HCT116 (cell line): ENCODE measurements at regions not wholly inside any gene's neighbourhood (a gene's known extent, or its start where the extent isn't known, plus 50 kb on each side); places are given as distances from the start of the nearest gene placed in this dataset.

Source experiments
- ATAC-seq: fragments of 200-7000 bp; cut with Tn5 transposase; 2 replicates; pipeline ENCODE4 v1.9.1; 2020; ENCODE audit warnings: mild to moderate bottlenecking, moderate library complexity
- BruUV-seq: library from RNA; stranded (reverse); fragments of 400-500 nt; replicated peaks from 2 replicates; lab custom pipeline; 2021; lab: Mats Ljungman, UMichigan
- CTCF ChIA-PET: fragments of 300-600 bp; sonication (Branson Sonifier 250); formaldehyde crosslinking; loops from one replicate; lab custom pipeline; 2021; ENCODE audit warnings: antibody characterized with exemption; lab: Charles Lee
- POLR2A ChIA-PET: fragments of 300-600, 350-600 bp; sonication (Branson Sonifier 250); formaldehyde crosslinking; loops from one replicate; lab custom pipeline; 2021; ENCODE audit warnings: antibody characterized with exemption; lab: Charles Lee
- RAD21 ChIA-PET, 2 experiments: fragments of 300-600 bp; sonication (Branson Sonifier 250); formaldehyde crosslinking; loops; one replicate each; lab custom pipeline; 2023; ENCODE audit warnings: low total read pairs in 2 of 2; ENCODE audit not compliant: uncharacterized antibody in 2 of 2, unreplicated experiment in 2 of 2, low non-redundant PET in 1 of 2; lab: Charles Lee
- DNase-seq: peaks from one replicate; pipeline ENCODE4 v3.0.0-alpha.2; 2010; ENCODE audit warnings: low read depth, low spot score
- H2AFZ ChIP-seq: fragments of 200-600 bp; shearing (Covaris generic), sonication (generic); 2 replicates; pipeline ENCODE4 v1.6.1; 2017; ENCODE audit warnings: low read depth, mixed run types, mixed read lengths, antibody characterized with exemption, low read length; ENCODE audit not compliant: poor library complexity, severe bottlenecking
- H3K27ac ChIP-seq: 2 replicates; pipeline ENCODE4 v1.5.1; 2012; ENCODE audit warnings: low read depth, low read length
- H3K27me3 ChIP-seq: fragments of 200-600 bp; sonication (generic); 2 replicates; pipeline ENCODE4 v1.6.1; 2016; ENCODE audit warnings: mixed run types, low read length, mixed read lengths; ENCODE audit not compliant: insufficient read depth
- H3K36me3 ChIP-seq, 2 experiments: fragments of 200-500 bp in 1 of 2; fragments of 200-600 bp in 1 of 2; sonication (Bioruptor generic) in 1 of 2; sonication (generic) in 1 of 2; 2 replicates each; pipeline versions ENCODE4 v1.5.1 to v1.6.1; 2014 to 2016; ENCODE audit warnings: low read length in 2 of 2, inconsistent platforms in 1 of 2, mixed read lengths in 1 of 2, mixed run types in 1 of 2; ENCODE audit not compliant: insufficient read depth in 2 of 2, control insufficient read depth in 1 of 2
- H3K4me1 ChIP-seq, 2 experiments: fragments of 200-600 bp in 1 of 2; sonication (generic) in 1 of 2; 2 replicates each; pipeline versions ENCODE4 v1.5.1 to v1.6.1; 2012 to 2017; ENCODE audit warnings: low read length in 2 of 2, inconsistent platforms in 1 of 2, mild to moderate bottlenecking in 1 of 2, mixed read lengths in 1 of 2, mixed run types in 1 of 2, moderate library complexity in 1 of 2; ENCODE audit not compliant: insufficient read depth in 2 of 2, control insufficient read depth in 1 of 2
- H3K4me2 ChIP-seq: fragments of 200-600 bp; sonication (generic); 2 replicates; pipeline ENCODE4 v1.6.1; 2017; ENCODE audit warnings: mixed run types, low read length, mixed read lengths
- H3K4me3 ChIP-seq, 2 experiments: fragments of 200-600 bp in 1 of 2; sonication (generic) in 1 of 2; replicated peaks in 1 of 2; 2 replicates each; pipeline ENCODE4 v1.5.1; 2011 to 2016; ENCODE audit warnings: low read length in 2 of 2, control low read depth in 1 of 2, low read depth in 1 of 2, mild to moderate bottlenecking in 1 of 2, mixed read lengths in 1 of 2, mixed run types in 1 of 2
- H3K79me2 ChIP-seq: fragments of 200-600 bp; sonication (generic); 2 replicates; pipeline ENCODE4 v1.6.1; 2017; ENCODE audit warnings: mild to moderate bottlenecking, mixed run types, low read length, moderate library complexity, mixed read lengths; ENCODE audit not compliant: insufficient read depth
- H3K9ac ChIP-seq: fragments of 200-600 bp; sonication (generic); 2 replicates; pipeline ENCODE4 v1.6.1; 2016; ENCODE audit warnings: low read length, mixed read lengths
- H3K9me2 ChIP-seq: fragments of 200-600 bp; sonication (generic), shearing (Covaris generic); 2 replicates; pipeline ENCODE4 v1.6.1; 2017; ENCODE audit warnings: mixed run types, mild to moderate bottlenecking, moderate library complexity; ENCODE audit not compliant: insufficient read depth
- H3K9me3 ChIP-seq, 2 experiments: fragments of 200-500 bp in 1 of 2; fragments of 200-600 bp in 1 of 2; sonication (Bioruptor generic) in 1 of 2; sonication (generic) in 1 of 2; 2 replicates each; pipeline ENCODE4 v1.6.1; 2014 to 2017; ENCODE audit warnings: low read length in 2 of 2, mixed read lengths in 2 of 2, inconsistent platforms in 1 of 2, low read depth in 1 of 2, mild to moderate bottlenecking in 1 of 2, mixed run types in 1 of 2, moderate library complexity in 1 of 2; ENCODE audit not compliant: control insufficient read depth in 1 of 2, insufficient read depth in 1 of 2
- H4K20me1 ChIP-seq: fragments of 200-600 bp; sonication (generic), shearing (Covaris generic); 2 replicates; pipeline ENCODE4 v1.6.1; 2017; ENCODE audit warnings: mixed run types, mild to moderate bottlenecking, moderate library complexity; ENCODE audit not compliant: insufficient read depth
- CEBPB ChIP-seq: IDR thresholded peaks from 2 replicates; pipeline ENCODE4 v1.6.1; 2012; ENCODE audit warnings: low read depth
- ELF1 ChIP-seq: IDR thresholded peaks from 2 replicates; pipeline ENCODE4 v1.6.1; 2012; ENCODE audit warnings: low read depth, borderline replicate concordance
- EZH2 ChIP-seq: fragments of 200-600 bp; sonication (generic); IDR thresholded peaks from 2 replicates; pipeline ENCODE4 v1.6.1; 2017; ENCODE audit warnings: antibody characterized with exemption, mixed run types
- EZH2phosphoT487 ChIP-seq: fragments of 200-600 bp; IDR thresholded peaks from 2 replicates; pipeline ENCODE4 v1.6.1; 2018; ENCODE audit warnings: antibody characterized with exemption, borderline replicate concordance
- POLR2AphosphoS5 ChIP-seq: IDR thresholded peaks from 2 replicates; pipeline ENCODE4 v1.6.1; 2011; ENCODE audit warnings: mild to moderate bottlenecking, low read depth, low read length, moderate library complexity
- SRF ChIP-seq: IDR thresholded peaks from 2 replicates; pipeline ENCODE4 v1.6.1; 2012; ENCODE audit warnings: low read depth
- TCF7L2 ChIP-seq: IDR thresholded peaks from 2 replicates; pipeline ENCODE4 v1.7.0; 2011; ENCODE audit warnings: borderline replicate concordance, inconsistent platforms; ENCODE audit not compliant: insufficient read depth, insufficient read length; ENCODE audit errors: extremely low read depth
- intact Hi-C: fragments of 100-400 bp; cut with micrococcal nuclease; formaldehyde crosslinking; loops from 2 replicates; pipeline ENCODE4 v1.10.0; 2022
- TF ChIP-seq, protein P1 (sequence below): IDR thresholded peaks from 2 replicates; pipeline ENCODE4 v1.6.1; 2012; ENCODE audit warnings: low read depth

DNA sequence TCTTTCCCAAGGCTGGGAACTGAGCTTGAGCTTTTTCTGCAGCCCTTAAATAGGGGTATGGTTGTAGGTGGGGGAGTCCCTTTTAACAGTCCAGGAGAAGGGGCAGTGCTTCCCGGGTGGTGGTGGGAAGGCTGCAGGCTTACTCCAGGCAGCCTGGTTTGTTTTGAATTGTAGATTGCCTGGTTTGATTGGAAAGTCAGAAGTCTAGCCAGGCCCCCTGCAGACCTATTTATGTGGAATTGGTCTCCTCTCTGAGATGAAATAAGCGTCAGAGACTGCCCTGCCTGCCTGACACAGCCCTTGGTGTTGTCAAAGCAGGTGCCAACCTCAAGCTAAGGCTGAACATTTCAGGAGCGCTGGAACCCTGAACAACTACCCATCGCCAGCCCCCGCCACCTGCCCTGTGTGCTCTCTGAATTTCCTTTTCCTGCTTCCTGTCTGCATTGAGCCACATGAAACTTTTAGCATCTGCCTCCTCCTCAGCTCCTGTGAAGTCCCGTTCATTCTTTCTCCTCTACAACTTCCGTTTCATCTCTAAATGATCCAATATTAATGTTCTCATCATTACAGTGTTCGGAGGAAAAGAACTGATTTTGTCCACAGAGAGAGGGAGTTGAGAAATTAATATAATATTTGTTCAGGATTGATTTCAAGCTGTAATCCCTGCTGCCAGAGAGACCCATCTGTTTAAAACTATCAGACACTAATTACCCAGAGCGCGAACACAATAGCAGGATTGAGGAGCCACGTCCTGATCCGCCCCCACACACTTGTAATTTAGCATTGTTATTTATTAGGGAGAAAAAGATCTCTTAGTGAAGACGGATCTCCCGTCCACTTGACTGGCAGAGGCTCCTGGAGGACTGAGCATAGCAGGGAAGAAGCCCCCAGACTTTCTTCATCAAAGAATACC, 136.5 kb downstream of the TRIM29 start:
- ATAC-seq (no peak), DNase-seq (no peak)
- Histone ChIP-seq H3K27me3 (peaks cover 14% of the 10 kb centered on the region; the same call in 1 of the 2 replicates), H3K9me2 (no peaks in the 10 kb centered on the region), H3K36me3 (no peaks in the 10 kb centered on the region), H3K9me3 (no peaks in the 10 kb centered on the region), H2AFZ (no peak overlapping the region), H3K9ac (no peak overlapping the region), H3K79me2 (no peaks in the 10 kb centered on the region), H3K4me3 (no peak overlapping the region), H3K4me1 (no peaks in the 10 kb centered on the region), H3K4me2 (no peak overlapping the region), H3K27ac (no peak overlapping the region), H4K20me1 (no peaks in the 10 kb centered on the region)
- BruUV-seq: no TSS peak
- CTCF ChIA-PET: no interaction called here
- POLR2A ChIA-PET: no interaction called here
- no peak for TF ChIP-seq SRF
- no peak for TF ChIP-seq EZH2phosphoT487
- TF ChIP-seq ELF1: no peak
- no peak for TF ChIP-seq TCF7L2
- TF ChIP-seq EZH2: no peak
- TF ChIP-seq, protein P1, sequence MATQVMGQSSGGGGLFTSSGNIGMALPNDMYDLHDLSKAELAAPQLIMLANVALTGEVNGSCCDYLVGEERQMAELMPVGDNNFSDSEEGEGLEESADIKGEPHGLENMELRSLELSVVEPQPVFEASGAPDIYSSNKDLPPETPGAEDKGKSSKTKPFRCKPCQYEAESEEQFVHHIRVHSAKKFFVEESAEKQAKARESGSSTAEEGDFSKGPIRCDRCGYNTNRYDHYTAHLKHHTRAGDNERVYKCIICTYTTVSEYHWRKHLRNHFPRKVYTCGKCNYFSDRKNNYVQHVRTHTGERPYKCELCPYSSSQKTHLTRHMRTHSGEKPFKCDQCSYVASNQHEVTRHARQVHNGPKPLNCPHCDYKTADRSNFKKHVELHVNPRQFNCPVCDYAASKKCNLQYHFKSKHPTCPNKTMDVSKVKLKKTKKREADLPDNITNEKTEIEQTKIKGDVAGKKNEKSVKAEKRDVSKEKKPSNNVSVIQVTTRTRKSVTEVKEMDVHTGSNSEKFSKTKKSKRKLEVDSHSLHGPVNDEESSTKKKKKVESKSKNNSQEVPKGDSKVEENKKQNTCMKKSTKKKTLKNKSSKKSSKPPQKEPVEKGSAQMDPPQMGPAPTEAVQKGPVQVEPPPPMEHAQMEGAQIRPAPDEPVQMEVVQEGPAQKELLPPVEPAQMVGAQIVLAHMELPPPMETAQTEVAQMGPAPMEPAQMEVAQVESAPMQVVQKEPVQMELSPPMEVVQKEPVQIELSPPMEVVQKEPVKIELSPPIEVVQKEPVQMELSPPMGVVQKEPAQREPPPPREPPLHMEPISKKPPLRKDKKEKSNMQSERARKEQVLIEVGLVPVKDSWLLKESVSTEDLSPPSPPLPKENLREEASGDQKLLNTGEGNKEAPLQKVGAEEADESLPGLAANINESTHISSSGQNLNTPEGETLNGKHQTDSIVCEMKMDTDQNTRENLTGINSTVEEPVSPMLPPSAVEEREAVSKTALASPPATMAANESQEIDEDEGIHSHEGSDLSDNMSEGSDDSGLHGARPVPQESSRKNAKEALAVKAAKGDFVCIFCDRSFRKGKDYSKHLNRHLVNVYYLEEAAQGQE: no peak
- TF ChIP-seq CEBPB: no peak
- TF ChIP-seq POLR2AphosphoS5: no peak
- intact Hi-C loops: no loop called here
- RAD21 ChIA-PET: no interaction called here
